Kidney epithelial cell (primary cell): ENCODE measurements at regions not wholly inside any gene's neighbourhood (a gene's known extent, or its start where the extent isn't known, plus 50 kb on each side); places are given as distances from the start of the nearest gene placed in this dataset.

Experiments
- DNase-seq: peaks from one replicate; pipeline ENCODE4 v3.0.0-alpha.2; 2010; ENCODE audit warnings: low read depth
- H3K27me3 ChIP-seq: 2 replicates; pipeline ENCODE4 v1.6.0; 2011; ENCODE audit warnings: low read length; ENCODE audit not compliant: control insufficient read depth, insufficient read depth
- H3K36me3 ChIP-seq: 2 replicates; pipeline ENCODE4 v1.5.1; 2011; ENCODE audit warnings: low read length; ENCODE audit not compliant: control insufficient read depth, insufficient read depth
- H3K4me3 ChIP-seq: 2 replicates; pipeline ENCODE4 v1.5.1; 2011; ENCODE audit warnings: low read depth, mild to moderate bottlenecking, control low read depth, low read length
- TF ChIP-seq, protein P1 (sequence below): IDR thresholded peaks from 2 replicates; pipeline ENCODE4 v1.5.1; 2011; ENCODE audit warnings: mild to moderate bottlenecking, moderate library complexity, low read length, control low read depth, inconsistent platforms; ENCODE audit not compliant: insufficient read depth, poor library complexity, severe bottlenecking

DNA sequence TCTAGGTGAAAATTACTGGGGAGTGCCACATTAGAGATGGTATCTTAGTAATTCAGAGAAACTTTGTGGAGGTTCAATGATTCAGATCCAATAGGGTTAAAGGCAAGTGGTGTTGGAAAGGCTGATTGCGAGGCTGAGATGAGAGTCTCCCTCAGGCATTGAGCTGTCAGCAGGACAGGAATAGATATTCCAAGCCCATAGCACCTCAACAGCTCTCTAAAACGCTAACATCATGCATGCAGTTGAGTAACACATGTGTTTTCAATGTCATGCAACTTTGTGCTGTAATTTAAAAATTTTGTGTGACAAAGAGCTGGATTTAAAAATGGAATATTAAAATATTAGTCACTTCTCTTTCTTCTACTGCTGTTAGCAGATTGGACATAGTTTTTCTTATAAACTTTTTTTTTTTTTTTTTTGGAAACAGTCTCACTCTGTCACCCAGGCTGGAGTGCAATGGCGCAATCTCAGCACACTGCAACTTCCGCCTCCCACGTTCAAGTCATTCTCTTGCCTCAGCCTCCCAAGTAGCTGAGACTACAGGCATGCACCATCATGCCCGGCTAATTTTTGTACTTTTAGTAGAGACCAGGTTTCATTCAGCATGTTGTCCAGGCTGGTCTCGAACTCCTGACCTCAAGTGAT is 173.5 kb upstream of the C1QTNF7 start:
- no peaks in the 10 kb centered on the region for H3K27me3 ChIP-seq
- TF ChIP-seq, protein P1, sequence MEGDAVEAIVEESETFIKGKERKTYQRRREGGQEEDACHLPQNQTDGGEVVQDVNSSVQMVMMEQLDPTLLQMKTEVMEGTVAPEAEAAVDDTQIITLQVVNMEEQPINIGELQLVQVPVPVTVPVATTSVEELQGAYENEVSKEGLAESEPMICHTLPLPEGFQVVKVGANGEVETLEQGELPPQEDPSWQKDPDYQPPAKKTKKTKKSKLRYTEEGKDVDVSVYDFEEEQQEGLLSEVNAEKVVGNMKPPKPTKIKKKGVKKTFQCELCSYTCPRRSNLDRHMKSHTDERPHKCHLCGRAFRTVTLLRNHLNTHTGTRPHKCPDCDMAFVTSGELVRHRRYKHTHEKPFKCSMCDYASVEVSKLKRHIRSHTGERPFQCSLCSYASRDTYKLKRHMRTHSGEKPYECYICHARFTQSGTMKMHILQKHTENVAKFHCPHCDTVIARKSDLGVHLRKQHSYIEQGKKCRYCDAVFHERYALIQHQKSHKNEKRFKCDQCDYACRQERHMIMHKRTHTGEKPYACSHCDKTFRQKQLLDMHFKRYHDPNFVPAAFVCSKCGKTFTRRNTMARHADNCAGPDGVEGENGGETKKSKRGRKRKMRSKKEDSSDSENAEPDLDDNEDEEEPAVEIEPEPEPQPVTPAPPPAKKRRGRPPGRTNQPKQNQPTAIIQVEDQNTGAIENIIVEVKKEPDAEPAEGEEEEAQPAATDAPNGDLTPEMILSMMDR, result no peak
- H3K36me3 ChIP-seq, result no peaks in the 10 kb centered on the region
- DNase-seq, result no peak
- H3K4me3 ChIP-seq, result no peak overlapping the region

DNA sequence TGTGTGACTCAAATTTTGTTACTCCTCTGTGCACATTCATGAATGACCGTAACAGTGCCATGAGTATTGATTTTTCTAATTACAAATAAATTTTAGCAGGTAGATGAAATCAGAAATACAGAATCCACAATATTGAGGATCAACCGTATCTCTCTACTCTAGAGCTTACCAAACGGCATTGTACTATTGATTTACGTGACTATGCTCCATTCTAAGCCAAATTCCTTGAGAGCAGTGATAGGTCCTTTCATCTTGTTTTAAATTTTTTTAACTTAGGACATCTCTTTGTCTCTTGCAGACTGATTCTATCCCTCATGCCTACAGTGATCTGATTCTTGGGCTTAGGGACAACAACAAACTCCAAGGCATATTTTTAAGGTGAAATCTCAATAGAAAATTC is 172.3 kb upstream of the C1QTNF7 start:
- TF ChIP-seq, protein P1, result no peak
- no peaks in the 10 kb centered on the region for H3K27me3 ChIP-seq
- H3K36me3 ChIP-seq, result no peaks in the 10 kb centered on the region
- no peak overlapping the region for H3K4me3 ChIP-seq
- DNase-seq, result no peak

DNA sequence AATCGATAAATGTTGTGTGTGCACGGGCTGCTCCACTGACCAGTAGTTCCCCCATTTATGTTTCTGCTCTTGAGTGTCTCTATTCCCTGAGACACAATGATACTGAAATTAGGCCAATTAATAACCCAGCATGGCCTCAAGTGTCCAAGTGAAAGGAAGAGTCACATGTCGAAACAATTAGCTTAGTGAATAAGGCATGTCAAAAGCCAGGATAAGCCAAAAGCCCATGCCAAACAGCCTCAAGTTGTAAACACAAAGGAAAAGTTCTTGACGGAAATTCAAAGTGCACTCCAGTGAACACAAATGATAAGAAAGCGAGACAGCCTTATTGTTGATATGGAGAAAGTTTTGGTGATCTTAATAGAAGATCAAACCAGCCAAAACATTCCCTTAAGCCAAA is 167.1 kb upstream of the C1QTNF7 start:
- Histone ChIP-seq H3K4me3 (no peak overlapping the region), H3K36me3 (no peaks in the 10 kb centered on the region), H3K27me3 (no peaks in the 10 kb centered on the region)
- TF ChIP-seq, protein P1, result no peak
- no peak for DNase-seq

GRCh38 chr4:15262396-15262795 is 165.4 kb upstream of the C1QTNF7 start:
- H3K27me3 ChIP-seq, result no peaks in the 10 kb centered on the region
- TF ChIP-seq, protein P1, result no peak
- no peak overlapping the region for H3K4me3 ChIP-seq
- DNase-seq, result no peak
- no peaks in the 10 kb centered on the region for H3K36me3 ChIP-seq

GRCh38 chr4:15270201-15270600 is 157.6 kb upstream of the C1QTNF7 start:
- Histone ChIP-seq H3K4me3 (no peak overlapping the region), H3K27me3 (no peaks in the 10 kb centered on the region), H3K36me3 (no peaks in the 10 kb centered on the region)
- DNase-seq, result no peak
- TF ChIP-seq, protein P1, result no peak

DNA sequence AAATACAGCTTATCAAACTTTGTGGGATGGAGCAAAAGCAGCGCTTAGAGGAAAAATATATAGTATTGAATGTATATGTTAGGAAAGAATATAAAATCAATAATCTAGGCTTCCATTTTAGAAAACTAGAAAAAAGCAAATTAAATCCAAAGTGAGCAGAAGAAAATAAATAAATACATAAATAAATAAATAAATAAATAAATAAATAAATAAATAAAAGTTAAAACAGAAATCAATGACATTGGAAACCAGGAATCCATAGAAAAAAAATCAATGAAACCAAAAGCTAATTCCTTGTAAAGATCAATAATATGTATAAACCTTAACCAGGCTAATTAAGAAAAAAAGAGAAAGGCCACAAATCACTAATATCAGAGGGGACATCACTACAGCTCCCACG is 141.8 kb upstream of the C1QTNF7 start:
- no peak overlapping the region for H3K4me3 ChIP-seq
- no peaks in the 10 kb centered on the region for H3K27me3 ChIP-seq
- H3K36me3 ChIP-seq, result no peaks in the 10 kb centered on the region
- DNase-seq, result no peak
- TF ChIP-seq, protein P1, result no peak
